ENCODE measurements at regions not wholly inside any gene's neighbourhood (a gene's known extent, or its start where the extent isn't known, plus 50 kb on each side); places are given as distances from the start of the nearest gene placed in this dataset.

DNA sequence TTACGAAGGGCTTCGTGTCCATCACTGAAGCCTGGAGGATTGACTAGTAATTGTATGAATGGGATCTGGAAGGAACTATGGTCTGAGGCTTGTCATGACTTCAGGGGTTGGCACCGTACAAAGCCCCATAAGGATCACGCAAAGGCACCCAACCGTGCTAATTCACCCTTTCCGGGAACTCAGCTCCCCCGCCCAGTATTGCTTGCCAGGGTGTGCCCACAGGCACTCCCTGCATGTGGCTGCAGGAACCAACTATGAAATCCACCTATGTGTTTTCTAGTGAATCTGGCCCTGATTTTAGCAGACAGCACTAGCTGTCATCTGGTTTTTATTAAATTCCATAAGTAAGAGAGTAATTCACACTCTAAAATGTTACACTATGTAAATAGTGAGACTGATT is 139.2 kb downstream of the TM2D1 start:
- no peak overlapping the region for H3K27ac Mint-ChIP-seq
- ChIA-PET CTCF (interaction anchor here (1.5 to 1.8 kb wide), 2 partner anchors 9 to 15 kb away, joined by 3 to 5 read pairs; no protein-coding TSS in a partner anchor), POLR2A (no interaction called here)
- Histone ChIP-seq H4K20me1 (ENCODE audit: control insufficient read depth, insufficient read depth, low read length, poor library complexity, severe bottlenecking) (no peaks in the 10 kb centered on the region), H3K27ac (ENCODE audit: low read length in 2 of 2) (no peak overlapping the region), H3K79me2 (ENCODE audit: control insufficient read depth, insufficient read depth, low read length) (no peaks in the 10 kb centered on the region), H3K36me3 (replicated peaks in 1 of 2; ENCODE audit: control extremely low read depth in 1 of 2, control insufficient read depth in 1 of 2, extremely low read depth in 1 of 2, insufficient read depth in 2 of 2, low read length in 1 of 2) (no peaks in the 10 kb centered on the region), H2AFZ (ENCODE audit: insufficient read depth, low read depth, low read length, poor library complexity, severe bottlenecking) (no peak overlapping the region), H3K9ac (ENCODE audit: low read length) (no peak overlapping the region), H3K4me2 (replicated peaks; ENCODE audit: low read depth, low read length, poor library complexity, severe bottlenecking) (no peak overlapping the region), H3K4me3 (ENCODE audit: control extremely low read depth in 1 of 5, extremely low read depth in 1 of 5, insufficient read depth in 1 of 5, low read depth in 2 of 5, low read length in 4 of 5) (no peak overlapping the region), H3K4me1 (ENCODE audit: control insufficient read depth in 2 of 2, insufficient read depth in 2 of 2, low read length in 2 of 2) (no peaks in the 10 kb centered on the region), H3K9me3 (ENCODE audit: control extremely low read depth in 1 of 3, control insufficient read depth in 2 of 3, insufficient read depth in 1 of 3, low read length in 2 of 3) (no peaks in the 10 kb centered on the region), H3K27me3 (replicated peaks in 1 of 4; ENCODE audit: control extremely low read depth in 1 of 4, control insufficient read depth in 3 of 4, insufficient read depth in 4 of 4, low read length in 3 of 4) (no peaks in the 10 kb centered on the region)
- no peak for DNase-seq
- no peaks in the 10 kb centered on the region for H3K4me1 Mint-ChIP-seq
- H3K27me3 Mint-ChIP-seq: peaks cover 8% of the 10 kb centered on the region
- intact Hi-C loops (cut with micrococcal nuclease): no loop called here
- 95% methylated on average over 7 of the region's 7 CpGs for WGBS (ENCODE audit: insufficient coverage)
- TF ChIP-seq, protein P1, sequence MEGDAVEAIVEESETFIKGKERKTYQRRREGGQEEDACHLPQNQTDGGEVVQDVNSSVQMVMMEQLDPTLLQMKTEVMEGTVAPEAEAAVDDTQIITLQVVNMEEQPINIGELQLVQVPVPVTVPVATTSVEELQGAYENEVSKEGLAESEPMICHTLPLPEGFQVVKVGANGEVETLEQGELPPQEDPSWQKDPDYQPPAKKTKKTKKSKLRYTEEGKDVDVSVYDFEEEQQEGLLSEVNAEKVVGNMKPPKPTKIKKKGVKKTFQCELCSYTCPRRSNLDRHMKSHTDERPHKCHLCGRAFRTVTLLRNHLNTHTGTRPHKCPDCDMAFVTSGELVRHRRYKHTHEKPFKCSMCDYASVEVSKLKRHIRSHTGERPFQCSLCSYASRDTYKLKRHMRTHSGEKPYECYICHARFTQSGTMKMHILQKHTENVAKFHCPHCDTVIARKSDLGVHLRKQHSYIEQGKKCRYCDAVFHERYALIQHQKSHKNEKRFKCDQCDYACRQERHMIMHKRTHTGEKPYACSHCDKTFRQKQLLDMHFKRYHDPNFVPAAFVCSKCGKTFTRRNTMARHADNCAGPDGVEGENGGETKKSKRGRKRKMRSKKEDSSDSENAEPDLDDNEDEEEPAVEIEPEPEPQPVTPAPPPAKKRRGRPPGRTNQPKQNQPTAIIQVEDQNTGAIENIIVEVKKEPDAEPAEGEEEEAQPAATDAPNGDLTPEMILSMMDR (IDR thresholded peaks at IDR 0.05): no peak
- TF ChIP-seq EZH2 (IDR thresholded peaks at IDR 0.05; ENCODE audit: borderline replicate concordance, insufficient read depth, low read depth, low read length, poor library complexity, severe bottlenecking): no peak
- ATAC-seq (ENCODE audit: low read depth): no peak
- H3K4me3 Mint-ChIP-seq: no peak overlapping the region
- no peaks in the 10 kb centered on the region for H3K9me3 Mint-ChIP-seq (ENCODE audit: insufficient read depth)

DNA sequence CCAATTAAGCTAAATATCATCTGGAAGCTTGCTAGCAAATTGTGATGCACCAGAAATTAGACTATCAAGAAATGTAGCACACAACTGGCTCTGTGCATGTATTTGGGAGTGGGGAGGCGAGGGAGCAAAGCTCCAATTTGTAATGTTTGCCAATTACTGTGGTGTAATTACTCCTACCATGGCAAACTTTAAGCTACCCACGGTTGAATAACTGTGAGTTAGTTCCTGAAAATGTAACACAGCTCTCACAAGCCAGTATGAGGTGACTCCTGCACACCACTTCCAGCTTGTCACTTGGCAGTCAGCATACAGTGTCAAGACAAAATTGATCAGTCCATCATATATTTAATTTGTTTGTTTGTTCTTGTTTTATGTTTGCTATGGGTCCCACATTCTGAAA is 141.2 kb downstream of the TM2D1 start:
- H2AFZ ChIP-seq (ENCODE audit: insufficient read depth, low read depth, low read length, poor library complexity, severe bottlenecking): no peak overlapping the region
- ChIA-PET CTCF (interaction anchor here (1.9 kb wide), 1 partner anchor 534 kb away, joined by 5 read pairs; no protein-coding TSS in a partner anchor), POLR2A (no interaction called here)
- H3K27me3 Mint-ChIP-seq: peaks cover 13% of the 10 kb centered on the region
- TF ChIP-seq, protein P1 (IDR thresholded peaks at IDR 0.05): no peak
- no peak for TF ChIP-seq EZH2 (IDR thresholded peaks at IDR 0.05; ENCODE audit: borderline replicate concordance, insufficient read depth, low read depth, low read length, poor library complexity, severe bottlenecking)
- no peak overlapping the region for H3K27ac ChIP-seq (ENCODE audit: low read length in 2 of 2)
- no peak for ATAC-seq (ENCODE audit: low read depth)
- H3K4me1 ChIP-seq (ENCODE audit: control insufficient read depth in 2 of 2, insufficient read depth in 2 of 2, low read length in 2 of 2): no peaks in the 10 kb centered on the region
- no peaks in the 10 kb centered on the region for H3K27me3 ChIP-seq (replicated peaks in 1 of 4; ENCODE audit: control extremely low read depth in 1 of 4, control insufficient read depth in 3 of 4, insufficient read depth in 4 of 4, low read length in 3 of 4)
- no peaks in the 10 kb centered on the region for H3K9me3 Mint-ChIP-seq (ENCODE audit: insufficient read depth)
- no peak overlapping the region for H3K9ac ChIP-seq (ENCODE audit: low read length)
- H3K27ac Mint-ChIP-seq: no peak overlapping the region
- DNase-seq: no peak
- H3K4me2 ChIP-seq (replicated peaks; ENCODE audit: low read depth, low read length, poor library complexity, severe bottlenecking): no peak overlapping the region
- no peaks in the 10 kb centered on the region for H3K4me1 Mint-ChIP-seq
- no peaks in the 10 kb centered on the region for H3K36me3 ChIP-seq (replicated peaks in 1 of 2; ENCODE audit: control extremely low read depth in 1 of 2, control insufficient read depth in 1 of 2, extremely low read depth in 1 of 2, insufficient read depth in 2 of 2, low read length in 1 of 2)
- no peaks in the 10 kb centered on the region for H3K9me3 ChIP-seq (ENCODE audit: control extremely low read depth in 1 of 3, control insufficient read depth in 2 of 3, insufficient read depth in 1 of 3, low read length in 2 of 3)
- intact Hi-C loops (cut with micrococcal nuclease): no loop called here
- H3K4me3 Mint-ChIP-seq: no peak overlapping the region
- no peak overlapping the region for H3K4me3 ChIP-seq (ENCODE audit: control extremely low read depth in 1 of 5, extremely low read depth in 1 of 5, insufficient read depth in 1 of 5, low read depth in 2 of 5, low read length in 4 of 5)
- H4K20me1 ChIP-seq (ENCODE audit: control insufficient read depth, insufficient read depth, low read length, poor library complexity, severe bottlenecking): no peaks in the 10 kb centered on the region
- no peaks in the 10 kb centered on the region for H3K79me2 ChIP-seq (ENCODE audit: control insufficient read depth, insufficient read depth, low read length)
- WGBS (ENCODE audit: insufficient coverage): no CpG with 5 or more reads among the region's 2 CpGs

Measured in B cell (primary cell).